ENCODE measurements at regions not wholly inside any gene's neighbourhood (a gene's known extent, or its start where the extent isn't known, plus 50 kb on each side); places are given as distances from the start of the nearest gene placed in this dataset.

DNA sequence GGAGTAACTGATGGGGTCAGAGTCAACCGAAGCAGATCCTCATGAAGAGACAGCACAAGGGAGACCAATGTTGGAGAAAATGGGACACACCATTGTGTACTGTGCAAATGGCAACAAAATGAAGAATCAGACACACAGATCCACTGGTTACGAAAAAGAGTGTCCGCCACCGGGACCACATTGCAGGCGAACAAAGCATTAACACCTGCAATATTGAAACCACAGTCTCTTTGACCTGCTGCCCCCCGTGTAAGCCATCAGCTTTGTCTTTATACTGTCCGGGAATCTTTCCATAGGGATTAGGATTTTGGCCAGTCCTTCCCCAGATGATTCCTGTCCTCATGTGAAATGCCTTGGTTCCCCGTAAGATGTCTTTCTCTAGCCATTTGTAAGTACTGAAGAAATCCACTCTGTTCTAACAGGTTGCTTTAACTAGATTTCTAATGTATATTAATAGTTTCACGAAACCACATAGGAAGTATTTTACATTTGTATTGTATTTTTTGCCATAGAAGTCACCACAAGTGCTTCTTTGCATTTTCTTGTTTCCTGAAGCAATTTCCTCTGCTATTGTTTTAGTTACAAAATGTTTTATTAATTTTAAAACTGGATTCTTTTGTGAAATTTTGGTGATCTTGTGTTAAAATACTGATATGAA is 140.8 kb upstream of the NFE2L3 start:
- no peak for DNase-seq

DNA sequence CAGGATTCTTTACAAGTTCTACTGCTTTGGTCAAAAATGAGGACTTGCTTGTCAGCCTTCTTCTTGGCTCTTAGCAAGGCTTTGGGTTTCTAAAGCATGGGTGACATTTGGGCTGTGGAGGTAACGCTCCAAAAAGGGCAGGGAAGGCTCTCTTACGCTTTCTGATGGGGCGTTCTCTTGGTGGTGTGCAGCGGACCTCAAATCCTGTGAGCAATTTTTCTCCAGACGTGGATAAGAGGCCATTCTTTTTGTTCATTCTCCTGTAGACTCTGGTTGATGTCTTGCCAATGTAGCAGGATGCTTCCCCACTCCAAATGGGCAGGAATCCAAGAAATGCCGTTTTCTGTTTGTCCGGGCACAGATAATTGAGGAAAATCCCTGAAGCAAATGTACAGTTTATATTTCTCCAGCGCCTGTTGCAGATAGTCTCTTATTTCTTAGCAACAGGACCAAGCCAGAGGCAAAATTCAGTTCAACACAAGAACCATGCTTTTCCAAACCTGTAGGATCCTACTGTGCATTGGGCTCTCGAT is 138.4 kb upstream of the NFE2L3 start:
- no peak for DNase-seq

GRCh38 chr7:26022982-26023381 is 129.0 kb upstream of the NFE2L3 start:
- DNase-seq = no peak

GRCh38 chr7:26029911-26030310 is 122.1 kb upstream of the NFE2L3 start:
- DNase-seq = no peak

DNA sequence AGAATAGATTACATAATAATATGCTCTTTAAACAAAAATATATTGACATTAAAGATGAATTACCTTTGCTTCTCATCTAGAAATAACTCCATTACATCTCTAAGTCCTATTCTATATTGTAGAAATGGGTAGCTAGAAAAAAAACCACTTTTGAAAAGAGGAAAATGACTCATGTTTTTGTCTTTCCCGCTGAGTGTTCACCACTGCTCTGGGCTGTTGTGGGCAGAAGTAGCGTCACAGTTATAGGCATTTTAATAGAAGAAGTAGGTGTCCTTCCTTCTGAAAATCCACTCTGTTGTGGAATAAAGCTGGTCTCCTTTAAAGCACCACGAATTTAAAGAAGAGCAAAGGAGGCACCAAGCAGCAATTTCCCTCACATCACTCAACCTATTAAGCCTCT is 117.6 kb upstream of the NFE2L3 start:
- no peak for DNase-seq

DNA sequence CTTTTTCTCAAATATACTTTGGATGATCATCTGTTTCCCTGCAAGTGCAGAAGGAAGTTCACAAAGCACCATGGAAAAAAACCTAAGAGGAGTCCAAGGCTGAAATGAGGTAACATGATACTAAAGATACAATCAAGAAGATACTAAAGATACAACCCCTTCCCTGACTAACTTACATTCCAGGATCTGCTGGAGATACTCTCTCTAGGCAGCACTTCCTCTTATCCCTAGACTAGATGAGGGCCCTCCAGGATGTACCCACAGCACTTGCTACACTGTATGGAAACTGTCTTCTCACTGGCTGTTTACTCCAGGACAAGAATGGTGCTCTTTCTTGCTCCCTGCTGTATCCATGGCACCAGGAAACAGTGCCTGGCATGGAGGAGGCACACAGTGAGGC is 116.4 kb upstream of the NFE2L3 start:
- no peak for DNase-seq

DNA sequence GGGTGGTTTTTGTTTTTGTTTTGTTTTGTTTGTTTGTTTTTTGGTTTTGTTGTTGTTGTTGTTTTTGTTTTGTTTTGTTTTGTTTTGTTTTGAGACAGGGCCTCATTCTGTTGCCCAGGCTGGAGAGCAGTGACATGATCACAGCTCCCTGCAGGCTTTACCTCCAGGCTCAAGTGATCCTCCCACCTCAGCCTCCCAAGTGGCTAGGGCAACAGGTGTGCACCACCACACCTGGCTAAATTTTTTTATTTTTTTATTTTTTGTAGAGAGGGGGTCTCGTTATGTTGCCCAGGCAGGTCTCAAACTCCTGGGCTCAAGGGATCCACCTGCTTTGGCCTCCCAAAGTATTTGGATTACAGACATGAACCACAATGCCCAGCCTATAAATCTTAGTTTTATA is 115.9 kb upstream of the NFE2L3 start:
- no peak for DNase-seq

- DNase-seq = no peak
These were observed 113.6 kb upstream of the NFE2L3 start for GRCh38 chr7:26038201-26038990.

DNA sequence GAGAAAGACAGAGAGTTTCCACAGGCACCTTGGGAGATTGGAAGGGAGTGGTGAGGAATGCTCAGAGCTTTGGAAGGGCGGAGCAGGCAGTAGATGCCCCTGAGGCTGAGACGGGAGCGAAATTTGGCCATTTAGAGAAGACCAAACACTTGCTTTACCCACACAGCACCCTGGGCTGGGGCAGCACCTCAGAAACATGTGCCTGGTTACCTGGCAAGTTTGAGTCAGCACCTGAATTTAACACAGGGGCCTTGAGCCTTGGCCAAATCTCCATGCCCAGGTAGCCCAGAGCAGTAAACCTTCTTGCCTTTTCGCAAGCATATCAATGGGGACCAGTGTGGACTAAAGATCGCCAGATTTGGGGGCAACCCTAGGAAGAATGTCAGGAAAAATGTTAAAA is 111.9 kb upstream of the NFE2L3 start:
- no peak for DNase-seq

DNA sequence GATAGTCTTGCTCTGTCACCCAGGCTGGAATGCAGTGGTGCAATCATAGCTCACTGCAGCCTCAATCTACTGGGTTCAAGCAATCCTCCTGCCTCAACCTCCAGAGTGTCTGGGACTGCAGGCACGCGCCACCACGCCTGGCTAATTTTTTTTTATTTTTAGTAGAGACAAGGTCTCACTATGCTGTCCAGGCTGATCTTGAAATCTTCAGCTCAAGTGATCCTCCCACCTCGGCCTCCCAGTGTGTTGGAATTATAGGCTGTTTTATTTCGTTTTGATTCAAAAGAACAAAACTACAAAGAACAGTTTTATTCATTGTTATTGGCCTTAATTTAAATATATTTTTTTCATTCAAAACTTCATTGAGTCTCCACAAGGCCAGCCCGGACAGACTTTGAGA is 109.8 kb upstream of the NFE2L3 start:
- no peak for DNase-seq

DNA sequence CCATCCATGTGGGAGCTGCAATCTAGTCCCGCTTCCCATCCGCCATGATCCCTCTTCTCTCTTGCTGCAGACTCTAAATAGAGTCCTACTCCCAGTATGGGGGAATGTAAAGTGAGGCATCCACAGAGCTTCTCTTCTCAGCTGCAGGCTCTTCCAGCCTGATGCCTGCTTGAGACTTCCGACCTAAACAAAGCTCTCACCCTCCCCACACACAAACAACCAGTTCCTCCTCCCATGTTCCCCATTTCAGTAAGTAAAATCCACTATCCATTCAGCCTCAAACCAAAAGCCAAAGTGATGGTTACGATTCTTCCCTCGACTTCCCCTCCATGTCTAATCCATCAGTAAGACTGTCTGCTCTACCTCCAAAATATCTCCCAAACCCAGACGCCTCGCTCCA is 108.2 kb upstream of the NFE2L3 start:
- DNase-seq = no peak

- DNase-seq = no peak
These were observed 107.7 kb upstream of the NFE2L3 start for GRCh38 chr7:26044320-26044719.

- DNase-seq = no peak
These were observed 105.8 kb upstream of the NFE2L3 start for GRCh38 chr7:26046150-26046549.

DNA sequence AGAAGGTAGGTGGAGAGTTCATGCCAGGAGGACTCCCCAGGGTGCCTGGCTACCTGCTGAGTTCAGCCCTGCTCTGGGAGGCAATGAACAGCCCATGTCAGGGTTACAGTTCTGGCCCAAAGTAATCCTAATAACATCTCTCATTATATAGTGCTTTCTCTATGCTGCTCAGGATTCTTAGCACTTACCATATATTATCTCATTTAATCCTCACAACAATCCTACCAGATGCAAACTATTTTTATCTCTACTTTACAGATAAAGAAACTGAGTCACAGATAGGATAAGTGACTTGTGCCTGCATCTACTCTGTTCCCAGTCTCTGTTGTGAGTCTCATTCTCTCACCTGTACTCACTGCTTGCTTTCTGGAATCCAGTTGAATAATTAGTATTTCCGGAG is 105.1 kb upstream of the NFE2L3 start:
- no peak for DNase-seq

GRCh38 chr7:26048663-26049062 is 103.3 kb upstream of the NFE2L3 start:
- no peak for DNase-seq

- no peak for DNase-seq
These were observed 102.9 kb upstream of the NFE2L3 start for GRCh38 chr7:26049081-26049480.

GRCh38 chr7:26051021-26051420 is 101.0 kb upstream of the NFE2L3 start:
- no peak for DNase-seq

DNA sequence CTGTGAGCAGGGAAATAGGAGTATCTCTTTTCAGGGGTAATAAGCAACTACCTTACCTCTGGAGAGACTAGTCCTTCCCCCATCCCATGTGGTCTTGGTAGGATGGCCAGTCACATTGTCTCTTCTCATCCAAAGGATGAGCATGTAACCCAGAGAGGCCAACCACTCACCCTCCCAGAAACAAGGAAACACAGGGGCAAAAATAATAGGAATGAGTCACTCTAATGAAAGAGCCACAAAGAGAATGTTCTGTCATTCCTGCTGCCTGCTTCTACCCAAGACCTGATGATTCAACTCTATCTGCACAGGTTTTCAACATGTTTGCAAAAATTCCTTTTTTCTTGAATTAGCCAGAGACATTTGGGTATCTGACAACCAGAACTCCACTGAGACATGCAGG is 99.3 kb upstream of the NFE2L3 start:
- DNase-seq = no peak

- no peak for DNase-seq
These were observed 97.6 kb upstream of the NFE2L3 start for GRCh38 chr7:26054386-26054785.

DNA sequence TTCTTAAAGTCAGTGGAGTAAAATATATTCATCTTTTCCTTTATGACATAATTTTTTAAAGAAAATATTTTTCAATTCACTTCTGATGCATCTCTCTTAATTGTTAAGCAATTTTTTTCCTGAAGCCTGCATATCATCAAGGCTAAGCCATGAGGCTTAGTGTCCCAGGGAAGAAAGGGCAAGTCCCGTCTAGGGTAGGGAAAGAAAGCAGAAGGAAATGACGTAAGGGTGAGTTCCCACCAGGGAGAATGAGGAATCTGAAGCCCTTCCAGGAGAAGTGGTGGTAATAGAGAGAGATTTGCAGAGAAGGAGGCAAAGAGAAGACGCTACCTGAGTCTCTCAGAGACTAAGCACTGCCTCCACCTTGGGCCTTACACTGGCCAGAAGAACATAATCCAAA is 96.8 kb upstream of the NFE2L3 start:
- DNase-seq = no peak

- no peak for DNase-seq
These were observed 91.0 kb upstream of the NFE2L3 start for GRCh38 chr7:26060733-26061677.

- peak; percentile 83 for DNase-seq
These were observed 90.1 kb upstream of the NFE2L3 start for GRCh38 chr7:26061678-26062603.
